ENCODE measurements at regions not wholly inside any gene's neighbourhood (a gene's known extent, or its start where the extent isn't known, plus 50 kb on each side); places are given as distances from the start of the nearest gene placed in this dataset.

DNA sequence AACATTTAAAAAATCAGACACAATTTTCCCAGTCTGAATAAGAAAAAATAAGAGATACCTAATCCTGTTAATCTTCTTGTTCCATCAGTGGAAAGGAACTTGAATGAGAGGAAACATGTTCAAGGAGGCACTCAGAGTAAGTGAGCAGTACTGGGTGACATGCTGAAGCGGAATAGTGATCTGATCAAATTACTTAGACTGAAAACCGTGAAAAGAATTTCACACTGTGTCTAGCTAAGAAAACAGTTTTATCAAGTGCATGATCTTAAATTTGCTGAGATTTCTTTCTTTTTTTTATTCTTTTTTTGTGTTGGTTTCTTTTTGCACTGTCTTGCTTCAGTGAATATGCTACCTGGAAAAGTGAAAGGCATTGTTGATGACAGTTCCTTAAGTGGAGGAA lies 249.5 kb upstream of the SLC10A2 start:
- Histone ChIP-seq H3K4me1 (ENCODE audit: control insufficient read depth, insufficient read depth, low read length) (no peaks in the 10 kb centered on the region), H3K27ac (ENCODE audit: extremely low read depth, low read depth, low read length) (no peak overlapping the region), H3K36me3 (ENCODE audit: control insufficient read depth in 2 of 2, insufficient read depth in 1 of 2, low read length in 2 of 2) (no peaks in the 10 kb centered on the region), H3K4me3 (ENCODE audit: low read depth, low read length) (no peak overlapping the region), H3K9me3 (ENCODE audit: control insufficient read depth, insufficient read depth, low read depth, low read length) (no peaks in the 10 kb centered on the region)
- TF ChIP-seq ZNF658 (tag by site-specific recombination; IDR thresholded peaks at IDR 0.05) (no peak), ZNF549 (tag by site-specific recombination; IDR thresholded peaks at IDR 0.05) (no peak), ZNF473 (tag by site-specific recombination; IDR thresholded peaks at IDR 0.05) (no peak), ZNF239 (tag by site-specific recombination; IDR thresholded peaks at IDR 0.05) (no peak), ZNF266 (tag by site-specific recombination; IDR thresholded peaks at IDR 0.05; ENCODE audit: low read depth) (no peak), GLIS2 (tag by site-specific recombination; IDR thresholded peaks at IDR 0.05) (no peak), ZNF404 (tag by site-specific recombination; IDR thresholded peaks at IDR 0.05) (no peak), BCL11A (tag by site-specific recombination; IDR thresholded peaks at IDR 0.05; ENCODE audit: low read depth) (no peak), ZNF324 (tag by site-specific recombination; IDR thresholded peaks at IDR 0.05) (no peak), ZBTB1 (tag by site-specific recombination; IDR thresholded peaks at IDR 0.05) (no peak)
- TF ChIP-seq, protein P1, sequence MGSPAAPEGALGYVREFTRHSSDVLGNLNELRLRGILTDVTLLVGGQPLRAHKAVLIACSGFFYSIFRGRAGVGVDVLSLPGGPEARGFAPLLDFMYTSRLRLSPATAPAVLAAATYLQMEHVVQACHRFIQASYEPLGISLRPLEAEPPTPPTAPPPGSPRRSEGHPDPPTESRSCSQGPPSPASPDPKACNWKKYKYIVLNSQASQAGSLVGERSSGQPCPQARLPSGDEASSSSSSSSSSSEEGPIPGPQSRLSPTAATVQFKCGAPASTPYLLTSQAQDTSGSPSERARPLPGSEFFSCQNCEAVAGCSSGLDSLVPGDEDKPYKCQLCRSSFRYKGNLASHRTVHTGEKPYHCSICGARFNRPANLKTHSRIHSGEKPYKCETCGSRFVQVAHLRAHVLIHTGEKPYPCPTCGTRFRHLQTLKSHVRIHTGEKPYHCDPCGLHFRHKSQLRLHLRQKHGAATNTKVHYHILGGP (tag by site-specific recombination; IDR thresholded peaks at IDR 0.05) = no peak
- TF ChIP-seq, protein P2, sequence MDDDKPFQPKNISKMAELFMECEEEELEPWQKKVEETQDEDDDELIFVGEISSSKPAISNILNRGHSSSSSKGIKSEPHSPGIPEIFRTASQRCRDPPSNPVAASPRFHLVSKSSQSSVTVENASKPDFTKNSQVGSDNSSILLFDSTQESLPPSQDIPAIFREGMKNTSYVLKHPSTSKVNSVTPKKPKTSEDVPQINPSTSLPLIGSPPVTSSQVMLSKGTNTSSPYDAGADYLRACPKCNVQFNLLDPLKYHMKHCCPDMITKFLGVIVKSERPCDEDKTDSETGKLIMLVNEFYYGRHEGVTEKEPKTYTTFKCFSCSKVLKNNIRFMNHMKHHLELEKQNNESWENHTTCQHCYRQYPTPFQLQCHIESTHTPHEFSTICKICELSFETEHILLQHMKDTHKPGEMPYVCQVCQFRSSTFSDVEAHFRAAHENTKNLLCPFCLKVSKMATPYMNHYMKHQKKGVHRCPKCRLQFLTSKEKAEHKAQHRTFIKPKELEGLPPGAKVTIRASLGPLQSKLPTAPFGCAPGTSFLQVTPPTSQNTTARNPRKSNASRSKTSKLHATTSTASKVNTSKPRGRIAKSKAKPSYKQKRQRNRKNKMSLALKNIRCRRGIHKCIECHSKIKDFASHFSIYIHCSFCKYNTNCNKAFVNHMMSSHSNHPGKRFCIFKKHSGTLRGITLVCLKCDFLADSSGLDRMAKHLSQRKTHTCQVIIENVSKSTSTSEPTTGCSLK (tag by site-specific recombination; IDR thresholded peaks at IDR 0.05) = no peak
- ChIA-PET POLR2A (no interaction called here), CTCF (no interaction called here)

DNA sequence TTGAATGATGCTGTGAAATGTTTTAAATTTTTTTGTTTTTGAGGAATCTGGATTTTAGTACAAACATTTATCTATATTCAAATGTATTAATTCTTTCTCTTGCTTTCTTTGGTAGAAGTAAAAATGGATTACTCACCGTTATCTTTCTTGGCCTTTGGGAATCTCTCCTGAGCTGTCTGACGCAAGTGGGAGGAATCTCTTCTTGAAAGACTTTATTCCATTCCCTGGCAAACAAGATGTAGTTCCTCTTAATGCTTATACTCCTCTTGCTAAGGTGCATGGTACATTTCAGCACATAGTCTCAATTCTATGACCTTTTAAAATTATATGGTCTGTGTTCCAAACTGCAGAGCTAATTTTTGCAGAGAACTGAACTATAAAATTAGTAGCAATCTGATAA lies 246.2 kb upstream of the SLC10A2 start:
- Histone ChIP-seq H3K4me3 (ENCODE audit: low read depth, low read length) (no peak overlapping the region), H3K4me1 (ENCODE audit: control insufficient read depth, insufficient read depth, low read length) (no peaks in the 10 kb centered on the region), H3K9me3 (ENCODE audit: control insufficient read depth, insufficient read depth, low read depth, low read length) (no peaks in the 10 kb centered on the region), H3K27ac (ENCODE audit: extremely low read depth, low read depth, low read length) (no peak overlapping the region), H3K36me3 (ENCODE audit: control insufficient read depth in 2 of 2, insufficient read depth in 1 of 2, low read length in 2 of 2) (no peaks in the 10 kb centered on the region)
- ChIA-PET CTCF (no interaction called here), POLR2A (no interaction called here)
- TF ChIP-seq, protein P3, sequence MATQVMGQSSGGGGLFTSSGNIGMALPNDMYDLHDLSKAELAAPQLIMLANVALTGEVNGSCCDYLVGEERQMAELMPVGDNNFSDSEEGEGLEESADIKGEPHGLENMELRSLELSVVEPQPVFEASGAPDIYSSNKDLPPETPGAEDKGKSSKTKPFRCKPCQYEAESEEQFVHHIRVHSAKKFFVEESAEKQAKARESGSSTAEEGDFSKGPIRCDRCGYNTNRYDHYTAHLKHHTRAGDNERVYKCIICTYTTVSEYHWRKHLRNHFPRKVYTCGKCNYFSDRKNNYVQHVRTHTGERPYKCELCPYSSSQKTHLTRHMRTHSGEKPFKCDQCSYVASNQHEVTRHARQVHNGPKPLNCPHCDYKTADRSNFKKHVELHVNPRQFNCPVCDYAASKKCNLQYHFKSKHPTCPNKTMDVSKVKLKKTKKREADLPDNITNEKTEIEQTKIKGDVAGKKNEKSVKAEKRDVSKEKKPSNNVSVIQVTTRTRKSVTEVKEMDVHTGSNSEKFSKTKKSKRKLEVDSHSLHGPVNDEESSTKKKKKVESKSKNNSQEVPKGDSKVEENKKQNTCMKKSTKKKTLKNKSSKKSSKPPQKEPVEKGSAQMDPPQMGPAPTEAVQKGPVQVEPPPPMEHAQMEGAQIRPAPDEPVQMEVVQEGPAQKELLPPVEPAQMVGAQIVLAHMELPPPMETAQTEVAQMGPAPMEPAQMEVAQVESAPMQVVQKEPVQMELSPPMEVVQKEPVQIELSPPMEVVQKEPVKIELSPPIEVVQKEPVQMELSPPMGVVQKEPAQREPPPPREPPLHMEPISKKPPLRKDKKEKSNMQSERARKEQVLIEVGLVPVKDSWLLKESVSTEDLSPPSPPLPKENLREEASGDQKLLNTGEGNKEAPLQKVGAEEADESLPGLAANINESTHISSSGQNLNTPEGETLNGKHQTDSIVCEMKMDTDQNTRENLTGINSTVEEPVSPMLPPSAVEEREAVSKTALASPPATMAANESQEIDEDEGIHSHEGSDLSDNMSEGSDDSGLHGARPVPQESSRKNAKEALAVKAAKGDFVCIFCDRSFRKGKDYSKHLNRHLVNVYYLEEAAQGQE (tag by site-specific recombination; IDR thresholded peaks at IDR 0.05) = no peak
- no peak for TF ChIP-seq ZNF394 (tag by site-specific recombination; IDR thresholded peaks at IDR 0.05; ENCODE audit: borderline replicate concordance)

DNA sequence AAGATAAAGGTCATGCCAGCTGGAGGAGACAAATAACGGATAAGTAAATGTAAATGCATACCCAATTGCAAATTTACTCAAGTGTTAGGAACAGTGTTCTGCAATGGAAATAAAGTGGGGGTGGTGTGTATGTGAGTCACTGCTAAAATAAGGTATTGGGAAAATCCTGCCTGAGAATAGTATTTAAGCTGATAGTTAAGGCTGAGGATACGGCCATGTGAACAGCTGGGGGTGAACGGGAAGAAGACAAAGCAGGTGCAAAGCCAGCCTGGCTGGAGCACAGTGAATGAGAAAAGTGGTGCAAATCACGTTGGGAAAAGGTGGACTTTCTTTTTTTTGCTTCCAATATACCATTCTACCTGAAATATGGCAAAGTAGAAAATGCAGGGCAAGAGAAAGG lies 242.4 kb upstream of the SLC10A2 start:
- CTCF ChIA-PET = no interaction called here
- no peaks in the 10 kb centered on the region for H3K9me3 ChIP-seq (ENCODE audit: control insufficient read depth, insufficient read depth, low read depth, low read length)
- H3K27ac ChIP-seq (ENCODE audit: extremely low read depth, low read depth, low read length) = no peak overlapping the region
- TF ChIP-seq ZNF510 (tag by site-specific recombination; IDR thresholded peaks at IDR 0.05; ENCODE audit: insufficient replicate concordance) (no peak), HOXC10 (CRISPR knock-in tag; IDR thresholded peaks at IDR 0.05) (no peak), ZNF701 (tag by site-specific recombination; IDR thresholded peaks at IDR 0.05) (no peak), BCL11B (tag by site-specific recombination; IDR thresholded peaks at IDR 0.05; ENCODE audit: low read depth) (no peak), ZBTB21 (tag by site-specific recombination; IDR thresholded peaks at IDR 0.05) (no peak)
- TF ChIP-seq, protein P4, sequence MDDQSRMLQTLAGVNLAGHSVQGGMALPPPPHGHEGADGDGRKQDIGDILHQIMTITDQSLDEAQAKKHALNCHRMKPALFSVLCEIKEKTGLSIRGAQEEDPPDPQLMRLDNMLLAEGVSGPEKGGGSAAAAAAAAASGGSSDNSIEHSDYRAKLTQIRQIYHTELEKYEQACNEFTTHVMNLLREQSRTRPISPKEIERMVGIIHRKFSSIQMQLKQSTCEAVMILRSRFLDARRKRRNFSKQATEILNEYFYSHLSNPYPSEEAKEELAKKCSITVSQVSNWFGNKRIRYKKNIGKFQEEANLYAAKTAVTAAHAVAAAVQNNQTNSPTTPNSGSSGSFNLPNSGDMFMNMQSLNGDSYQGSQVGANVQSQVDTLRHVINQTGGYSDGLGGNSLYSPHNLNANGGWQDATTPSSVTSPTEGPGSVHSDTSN (CRISPR knock-in tag; IDR thresholded peaks at IDR 0.05) = no peak
- POLR2A ChIA-PET = no interaction called here
- no peaks in the 10 kb centered on the region for H3K4me1 ChIP-seq (ENCODE audit: control insufficient read depth, insufficient read depth, low read length)
- no peaks in the 10 kb centered on the region for H3K36me3 ChIP-seq (ENCODE audit: control insufficient read depth in 2 of 2, insufficient read depth in 1 of 2, low read length in 2 of 2)
- no peak overlapping the region for H3K4me3 ChIP-seq (ENCODE audit: low read depth, low read length)
